ENCODE measurements at regions not wholly inside any gene's neighbourhood (a gene's known extent, or its start where the extent isn't known, plus 50 kb on each side); places are given as distances from the start of the nearest gene placed in this dataset.
"Not testable (repeated sequence)": the region's sequence is repeated elsewhere in the genome, so short reads cannot be mapped to it uniquely, and the experiment has no call there.

DNA sequence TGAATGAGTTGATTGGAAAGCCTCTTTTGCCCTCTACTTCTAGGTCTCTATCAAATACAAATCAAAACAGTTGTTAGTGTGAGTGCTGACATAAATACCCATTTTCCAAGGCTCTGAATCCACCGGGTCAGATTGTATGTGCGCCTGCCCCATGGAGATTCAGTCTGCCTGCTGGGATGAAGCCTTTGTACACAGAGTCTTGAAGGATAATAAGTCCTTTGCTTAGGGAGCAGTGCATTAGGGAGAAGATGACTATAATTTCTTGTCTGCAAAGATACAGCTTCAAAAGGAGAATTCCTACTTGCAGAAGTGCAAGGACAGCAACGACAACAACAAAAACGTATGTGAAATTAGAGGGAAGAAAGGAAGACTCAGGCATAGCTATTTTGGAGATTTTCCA lies 90.3 kb upstream of the VRK1 start:
- Mint-ChIP-seq H3K36me3 (ENCODE audit: low read depth) (no peaks in the 10 kb centered on the region), H3K27me3 (ENCODE audit: low read depth) (peaks cover 2% of the 10 kb centered on the region), H3K4me1 (ENCODE audit: low read depth) (no peaks in the 10 kb centered on the region), H3K9me3 (ENCODE audit: low read depth) (no peaks in the 10 kb centered on the region), H3K27ac (ENCODE audit: unreplicated experiment) (no peak overlapping the region), H3K4me3 (ENCODE audit: unreplicated experiment) (no peak overlapping the region)
- DNase-seq (ENCODE audit: low spot score): no peak
- TF ChIP-seq, protein P1, sequence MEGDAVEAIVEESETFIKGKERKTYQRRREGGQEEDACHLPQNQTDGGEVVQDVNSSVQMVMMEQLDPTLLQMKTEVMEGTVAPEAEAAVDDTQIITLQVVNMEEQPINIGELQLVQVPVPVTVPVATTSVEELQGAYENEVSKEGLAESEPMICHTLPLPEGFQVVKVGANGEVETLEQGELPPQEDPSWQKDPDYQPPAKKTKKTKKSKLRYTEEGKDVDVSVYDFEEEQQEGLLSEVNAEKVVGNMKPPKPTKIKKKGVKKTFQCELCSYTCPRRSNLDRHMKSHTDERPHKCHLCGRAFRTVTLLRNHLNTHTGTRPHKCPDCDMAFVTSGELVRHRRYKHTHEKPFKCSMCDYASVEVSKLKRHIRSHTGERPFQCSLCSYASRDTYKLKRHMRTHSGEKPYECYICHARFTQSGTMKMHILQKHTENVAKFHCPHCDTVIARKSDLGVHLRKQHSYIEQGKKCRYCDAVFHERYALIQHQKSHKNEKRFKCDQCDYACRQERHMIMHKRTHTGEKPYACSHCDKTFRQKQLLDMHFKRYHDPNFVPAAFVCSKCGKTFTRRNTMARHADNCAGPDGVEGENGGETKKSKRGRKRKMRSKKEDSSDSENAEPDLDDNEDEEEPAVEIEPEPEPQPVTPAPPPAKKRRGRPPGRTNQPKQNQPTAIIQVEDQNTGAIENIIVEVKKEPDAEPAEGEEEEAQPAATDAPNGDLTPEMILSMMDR (IDR thresholded peaks at IDR 0.05): no peak

- Mint-ChIP-seq H3K4me3 (ENCODE audit: unreplicated experiment) (no peak overlapping the region), H3K9me3 (ENCODE audit: low read depth) (no peaks in the 10 kb centered on the region), H3K36me3 (ENCODE audit: low read depth) (no peaks in the 10 kb centered on the region), H3K27ac (ENCODE audit: unreplicated experiment) (no peak overlapping the region), H3K27me3 (ENCODE audit: low read depth) (peaks cover 22% of the 10 kb centered on the region), H3K4me1 (ENCODE audit: low read depth) (no peaks in the 10 kb centered on the region)
- DNase-seq (ENCODE audit: low spot score): no peak
- TF ChIP-seq, protein P1 (IDR thresholded peaks at IDR 0.05): no peak
Measured at GRCh38 chr14:96710060-96710666, 87.0 kb upstream of the VRK1 start.

- TF ChIP-seq, protein P1 (IDR thresholded peaks at IDR 0.05): no peak
- DNase-seq (ENCODE audit: low spot score): no peak
- no peak overlapping the region for H3K4me3 Mint-ChIP-seq (ENCODE audit: unreplicated experiment)
- no peaks in the 10 kb centered on the region for H3K36me3 Mint-ChIP-seq (ENCODE audit: low read depth)
- no peaks in the 10 kb centered on the region for H3K4me1 Mint-ChIP-seq (ENCODE audit: low read depth)
- no peaks in the 10 kb centered on the region for H3K9me3 Mint-ChIP-seq (ENCODE audit: low read depth)
- H3K27ac Mint-ChIP-seq (ENCODE audit: unreplicated experiment): no peak overlapping the region
- H3K27me3 Mint-ChIP-seq (ENCODE audit: low read depth): peaks cover 25% of the 10 kb centered on the region
Measured at GRCh38 chr14:96711559-96712267, 85.5 kb upstream of the VRK1 start.

- Mint-ChIP-seq H3K9me3 (ENCODE audit: low read depth) (no peaks in the 10 kb centered on the region), H3K36me3 (ENCODE audit: low read depth) (no peaks in the 10 kb centered on the region), H3K4me1 (ENCODE audit: low read depth) (no peaks in the 10 kb centered on the region), H3K27ac (ENCODE audit: unreplicated experiment) (no peak overlapping the region), H3K4me3 (ENCODE audit: unreplicated experiment) (no peak overlapping the region), H3K27me3 (ENCODE audit: low read depth) (peaks cover 25% of the 10 kb centered on the region)
- TF ChIP-seq, protein P1 (IDR thresholded peaks at IDR 0.05): no peak
- no peak for DNase-seq (ENCODE audit: low spot score)
Measured at GRCh38 chr14:96713426-96713825, 83.8 kb upstream of the VRK1 start.

DNA sequence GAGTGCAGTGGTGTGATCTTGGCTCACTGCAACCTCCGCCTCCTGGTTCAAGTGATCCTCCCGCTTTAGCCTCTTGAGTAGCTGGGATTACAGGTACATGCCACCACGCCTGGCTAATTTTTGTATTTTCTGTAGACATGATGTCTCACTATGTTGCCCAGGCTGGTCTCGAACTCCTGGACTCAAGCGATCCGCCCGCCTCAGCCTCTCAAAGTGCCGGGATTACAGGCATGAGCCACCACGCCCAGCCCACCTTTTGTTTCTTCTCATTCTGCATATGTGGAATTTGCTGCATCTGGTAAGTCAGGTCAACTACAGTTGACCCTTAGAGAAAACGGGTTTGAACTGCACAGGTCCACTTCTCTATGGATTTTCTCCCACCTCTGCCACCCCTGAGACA lies 82.6 kb upstream of the VRK1 start:
- H3K27me3 Mint-ChIP-seq (ENCODE audit: low read depth): peaks cover 25% of the 10 kb centered on the region
- not testable (repeated sequence) for H3K36me3 Mint-ChIP-seq (ENCODE audit: low read depth); H3K27ac Mint-ChIP-seq (ENCODE audit: unreplicated experiment); DNase-seq (ENCODE audit: low spot score); H3K9me3 Mint-ChIP-seq (ENCODE audit: low read depth); H3K4me1 Mint-ChIP-seq (ENCODE audit: low read depth); H3K4me3 Mint-ChIP-seq (ENCODE audit: unreplicated experiment)

DNA sequence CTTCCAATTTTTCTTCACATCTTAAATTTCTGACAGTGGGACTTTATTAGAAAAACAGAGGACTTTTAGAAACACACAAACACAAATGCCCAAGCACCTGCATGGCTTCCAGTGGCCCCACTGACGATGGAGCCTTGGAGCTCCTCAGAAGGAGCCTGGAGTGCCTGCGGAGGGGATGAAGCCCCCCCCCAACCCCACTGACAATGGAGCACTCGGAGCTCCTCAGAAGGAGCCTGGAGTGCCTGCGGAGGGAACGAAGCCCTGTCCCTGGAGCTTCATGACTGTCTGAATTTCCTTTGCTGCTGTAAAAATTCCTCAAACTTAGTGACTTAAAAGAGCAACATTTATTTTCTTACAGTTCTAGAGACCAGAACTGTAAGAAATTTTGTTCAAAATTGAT lies 80.1 kb upstream of the VRK1 start:
- no peaks in the 10 kb centered on the region for H3K36me3 Mint-ChIP-seq (ENCODE audit: low read depth)
- DNase-seq (ENCODE audit: low spot score): no peak
- TF ChIP-seq, protein P1 (IDR thresholded peaks at IDR 0.05): no peak
- no peaks in the 10 kb centered on the region for H3K9me3 Mint-ChIP-seq (ENCODE audit: low read depth)
- no peak overlapping the region for H3K27ac Mint-ChIP-seq (ENCODE audit: unreplicated experiment)
- no peak overlapping the region for H3K4me3 Mint-ChIP-seq (ENCODE audit: unreplicated experiment)
- H3K27me3 Mint-ChIP-seq (ENCODE audit: low read depth): peaks cover 21% of the 10 kb centered on the region
- no peaks in the 10 kb centered on the region for H3K4me1 Mint-ChIP-seq (ENCODE audit: low read depth)

Measured in chondrocyte (in vitro differentiated cells).